Gastrocnemius medialis (tissue), 4 donors: ENCODE measurements at regions not wholly inside any gene's neighbourhood (a gene's known extent, or its start where the extent isn't known, plus 50 kb on each side); places are given as distances from the start of the nearest gene placed in this dataset.

Source experiments
- ATAC-seq, 2 donors: fragments of 150-250 bp; one replicate each; pipeline ENCODE4 v1.9.1; 2016
- DNase-seq, 2 donors: peaks; one replicate each; pipeline ENCODE4 v3.0.0-alpha.2; 2019
- H3K27ac ChIP-seq, 4 donors: fragments of 200-600 bp; sonication (generic); 1 replicate in 1 of 4; 2 replicates in 3 of 4; pipeline ENCODE4 v1.5.1; 2016 to 2018; ENCODE audit warnings: mild to moderate bottlenecking in 2 of 4, moderate library complexity in 1 of 4
- H3K27me3 ChIP-seq, 3 donors: fragments of 200-600 bp; sonication (generic) in 2 of 3; 1 replicate in 1 of 3; 2 replicates in 2 of 3; pipeline versions ENCODE4 v1.5.1 to v1.6.0; 2016 to 2019; ENCODE audit warnings: mild to moderate bottlenecking in 1 of 3, moderate library complexity in 1 of 3
- H3K36me3 ChIP-seq, 2 donors: fragments of 200-600 bp; sonication (generic) in 1 of 2; one replicate each; pipeline ENCODE4 v1.5.1; 2017 to 2018
- H3K4me1 ChIP-seq, 2 donors: fragments of 200-600 bp; sonication (generic) in 1 of 2; one replicate each; pipeline ENCODE4 v1.5.1; 2016 to 2017; ENCODE audit warnings: mild to moderate bottlenecking in 2 of 2
- H3K4me3 ChIP-seq, 4 donors: fragments of 200-600 bp; sonication (generic) in 3 of 4; 1 replicate in 1 of 4; 2 replicates in 3 of 4; pipeline ENCODE4 v1.5.1; 2016 to 2019; ENCODE audit warnings: mild to moderate bottlenecking in 2 of 4
- H3K9me3 ChIP-seq, 3 donors: fragments of 200-600 bp; sonication (generic) in 2 of 3; 1 replicate in 1 of 3; 2 replicates in 2 of 3; pipeline ENCODE4 v1.5.1; 2016 to 2019
- POLR2A ChIP-seq, 2 donors: fragments of 450-650 bp; IDR thresholded peaks; one replicate each; pipeline ENCODE4 v1.6.1; 2017; ENCODE audit warnings: antibody characterized with exemption in 2 of 2, mild to moderate bottlenecking in 2 of 2, moderate library complexity in 2 of 2
- in situ Hi-C, 4 donors: fragments of 200-750 bp; cut with MboI; loops; one replicate each; pipeline versions ENCODE4 v1.15.0 to v1.8.0; 2017; ENCODE audit warnings: low sequenced_read_pairs in 4 of 4
- intact Hi-C: fragments of 100-400 bp; cut with DNase I; formaldehyde crosslinking; loops from one replicate; pipeline ENCODE4 v1.15.1; 2023; ENCODE audit warnings: low total_unique reads
- TF ChIP-seq, protein P1 (sequence below), 5 experiments: fragments of 450-650 bp in 3 of 5; fragments of 200-600 bp in 2 of 5; sonication (generic) in 2 of 5; IDR thresholded peaks in 4 of 5; conservative IDR thresholded peaks in 1 of 5; 1 replicate in 4 of 5; 2 replicates in 1 of 5; pipeline ENCODE4 v1.5.1; 2016 to 2019; ENCODE audit warnings: antibody characterized with exemption in 5 of 5, mild to moderate bottlenecking in 3 of 5, moderate library complexity in 3 of 5

GRCh38 chr2:216911886-216912285 lies 52.0 kb upstream of the TNP1 start:
- intact Hi-C loops = no loop called here
- no peak for TF ChIP-seq POLR2A (IDR thresholded peaks at IDR 0.05)
- TF ChIP-seq, protein P1, sequence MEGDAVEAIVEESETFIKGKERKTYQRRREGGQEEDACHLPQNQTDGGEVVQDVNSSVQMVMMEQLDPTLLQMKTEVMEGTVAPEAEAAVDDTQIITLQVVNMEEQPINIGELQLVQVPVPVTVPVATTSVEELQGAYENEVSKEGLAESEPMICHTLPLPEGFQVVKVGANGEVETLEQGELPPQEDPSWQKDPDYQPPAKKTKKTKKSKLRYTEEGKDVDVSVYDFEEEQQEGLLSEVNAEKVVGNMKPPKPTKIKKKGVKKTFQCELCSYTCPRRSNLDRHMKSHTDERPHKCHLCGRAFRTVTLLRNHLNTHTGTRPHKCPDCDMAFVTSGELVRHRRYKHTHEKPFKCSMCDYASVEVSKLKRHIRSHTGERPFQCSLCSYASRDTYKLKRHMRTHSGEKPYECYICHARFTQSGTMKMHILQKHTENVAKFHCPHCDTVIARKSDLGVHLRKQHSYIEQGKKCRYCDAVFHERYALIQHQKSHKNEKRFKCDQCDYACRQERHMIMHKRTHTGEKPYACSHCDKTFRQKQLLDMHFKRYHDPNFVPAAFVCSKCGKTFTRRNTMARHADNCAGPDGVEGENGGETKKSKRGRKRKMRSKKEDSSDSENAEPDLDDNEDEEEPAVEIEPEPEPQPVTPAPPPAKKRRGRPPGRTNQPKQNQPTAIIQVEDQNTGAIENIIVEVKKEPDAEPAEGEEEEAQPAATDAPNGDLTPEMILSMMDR (IDR thresholded peaks at IDR 0.05 in 4 of 5, conservative IDR thresholded peaks at IDR 0.05 in 1 of 5) = no peak

DNA sequence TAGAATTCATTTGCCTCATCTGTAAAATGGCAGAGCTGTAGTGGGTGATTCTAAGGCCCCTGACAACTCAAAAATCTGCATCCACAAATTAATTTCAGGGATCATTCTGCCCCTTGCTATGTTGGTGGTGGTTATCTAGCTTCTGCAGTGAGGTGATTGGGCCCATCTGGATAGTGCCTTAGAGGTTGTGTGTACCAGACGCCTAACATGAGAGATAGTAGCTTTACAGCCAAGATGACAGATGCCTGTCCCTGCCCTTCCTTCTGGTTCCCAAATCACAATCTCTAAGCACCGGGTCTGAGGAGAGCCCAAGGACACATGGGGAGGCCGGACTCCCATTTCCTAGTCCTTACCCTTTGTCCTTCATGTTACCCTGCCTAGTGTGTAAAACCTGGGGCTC lies 51.1 kb upstream of the TNP1 start:
- H3K27me3 ChIP-seq = no peaks in the 10 kb centered on the region
- in situ Hi-C loops = no loop called here
- intact Hi-C loops = no loop called here
- no peak for ATAC-seq
- TF ChIP-seq, protein P1 (IDR thresholded peaks at IDR 0.05 in 4 of 5, conservative IDR thresholded peaks at IDR 0.05 in 1 of 5) = no peak
- no peak for TF ChIP-seq POLR2A (IDR thresholded peaks at IDR 0.05)
- H3K4me3 ChIP-seq = no peak overlapping the region
- no peaks in the 10 kb centered on the region for H3K36me3 ChIP-seq
- H3K27ac ChIP-seq = no peak overlapping the region
- no peak for DNase-seq
- no peaks in the 10 kb centered on the region for H3K4me1 ChIP-seq
- H3K9me3 ChIP-seq = no peaks in the 10 kb centered on the region

More at GRCh38 chr2:216911886-216912285, 52.0 kb upstream of the TNP1 start:
- in situ Hi-C loops = no loop called here
- ATAC-seq (no peak), DNase-seq (no peak)
- no peak overlapping the region for H3K4me3 ChIP-seq
- no peaks in the 10 kb centered on the region for H3K4me1 ChIP-seq
- H3K36me3 ChIP-seq = no peaks in the 10 kb centered on the region
- H3K9me3 ChIP-seq = no peaks in the 10 kb centered on the region
- no peaks in the 10 kb centered on the region for H3K27me3 ChIP-seq
- no peak overlapping the region for H3K27ac ChIP-seq

DNA sequence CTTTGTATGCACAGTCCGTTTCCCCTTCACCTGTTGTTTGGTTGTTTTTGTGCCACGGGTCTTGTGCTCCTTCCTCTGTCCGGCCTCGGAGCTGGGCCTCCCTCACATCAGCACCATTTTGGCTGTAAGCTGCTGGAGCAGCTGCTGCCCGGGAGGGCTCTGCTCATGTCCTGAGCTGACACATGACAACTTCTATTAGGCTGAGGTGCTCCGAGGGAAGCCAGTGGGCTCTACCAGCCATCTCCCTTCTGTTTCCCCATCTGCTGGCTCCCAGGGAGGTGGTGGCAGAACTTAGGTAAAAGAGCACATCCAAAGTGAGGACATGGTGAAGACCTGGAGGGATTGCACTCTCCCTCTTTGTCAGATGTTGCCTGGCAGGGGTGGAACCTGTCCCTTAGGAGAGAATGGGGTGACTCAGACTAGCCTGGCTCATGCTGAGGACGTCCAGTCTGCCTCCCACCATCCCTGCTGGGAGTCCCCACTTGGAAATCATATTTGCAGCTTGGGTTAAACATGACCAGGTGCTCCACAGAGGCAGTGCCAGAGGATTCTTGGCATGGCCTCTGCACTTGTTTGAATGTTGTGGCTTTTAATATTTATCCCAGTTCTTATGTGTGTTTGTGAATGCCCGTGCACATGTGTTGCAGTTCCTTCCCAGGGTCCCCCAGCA lies 49.8 kb upstream of the TNP1 start:
- no peak for DNase-seq
- intact Hi-C loops = no loop called here
- no peak overlapping the region for H3K27ac ChIP-seq
- TF ChIP-seq POLR2A (IDR thresholded peaks at IDR 0.05) = no peak
- TF ChIP-seq, protein P1 (IDR thresholded peaks at IDR 0.05 in 4 of 5, conservative IDR thresholded peaks at IDR 0.05 in 1 of 5) = no peak
- no peaks in the 10 kb centered on the region for H3K36me3 ChIP-seq
- no peaks in the 10 kb centered on the region for H3K27me3 ChIP-seq
- ATAC-seq = no peak
- H3K4me3 ChIP-seq = no peak overlapping the region
- H3K4me1 ChIP-seq = peaks cover 0 to 7% of the 10 kb centered on the region in 2 donors
- in situ Hi-C loops = no loop called here
- H3K9me3 ChIP-seq = no peaks in the 10 kb centered on the region
